CD4-positive, alpha-beta T cell treated with Interleukin-2 at 100 ng/mL for 4 hours (primary cell): ENCODE measurements at regions not wholly inside any gene's neighbourhood (a gene's known extent, or its start where the extent isn't known, plus 50 kb on each side); places are given as distances from the start of the nearest gene placed in this dataset.
"Not testable (repeated sequence)": the region's sequence is repeated elsewhere in the genome, so short reads cannot be mapped to it uniquely, and the experiment has no call there.

Experiments used
- DNase-seq: peaks from one replicate; pipeline ENCODE4 v3.0.0-alpha.2; 2020; ENCODE audit warnings: low spot score

GRCh38 chr17:34472363-34472762 is 107.0 kb upstream of the TMEM132E start:
- no peak for DNase-seq

- not testable (repeated sequence) for DNase-seq
These were observed 108.1 kb upstream of the TMEM132E start for GRCh38 chr17:34471278-34471677.

DNA sequence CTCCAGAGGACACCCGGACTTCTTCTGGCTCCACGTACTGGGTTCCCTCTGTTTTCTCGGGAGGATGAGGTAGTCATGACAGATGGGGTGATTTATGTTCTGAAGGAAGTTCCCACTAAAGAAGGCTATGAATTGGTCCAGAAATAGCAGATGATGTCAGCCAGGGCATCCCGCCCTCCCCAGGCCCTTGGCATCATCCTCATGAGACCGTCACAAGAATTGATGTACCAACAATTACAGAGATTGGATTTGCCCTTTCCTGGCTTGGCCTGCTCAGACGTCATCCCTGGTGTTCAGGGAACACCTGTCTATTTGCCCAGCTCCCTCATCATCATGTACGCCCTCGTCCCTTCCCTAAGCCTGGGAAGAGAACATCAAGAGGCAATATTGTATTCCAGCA is 102.8 kb upstream of the CCL1 start:
- DNase-seq = no peak

DNA sequence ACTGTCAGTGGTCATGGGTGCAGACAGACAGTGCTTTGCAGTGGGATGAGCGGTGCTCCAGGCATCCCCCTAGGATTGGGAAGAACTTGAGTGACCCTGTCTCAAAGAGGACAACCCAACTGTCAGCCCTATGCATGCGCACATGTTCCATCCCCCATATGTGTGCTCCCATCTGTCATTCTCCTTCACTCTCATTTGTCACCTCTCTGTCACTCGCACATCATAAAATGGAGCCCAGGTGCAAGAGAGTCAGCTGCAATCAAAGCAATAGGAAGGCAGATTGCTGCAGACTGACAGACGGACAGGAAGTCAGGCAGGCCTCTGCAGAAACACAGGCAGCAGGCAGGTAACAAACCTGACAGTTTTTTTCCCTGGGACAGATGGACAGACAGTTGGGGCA is 101.8 kb upstream of the CCL1 start:
- DNase-seq = no peak

DNA sequence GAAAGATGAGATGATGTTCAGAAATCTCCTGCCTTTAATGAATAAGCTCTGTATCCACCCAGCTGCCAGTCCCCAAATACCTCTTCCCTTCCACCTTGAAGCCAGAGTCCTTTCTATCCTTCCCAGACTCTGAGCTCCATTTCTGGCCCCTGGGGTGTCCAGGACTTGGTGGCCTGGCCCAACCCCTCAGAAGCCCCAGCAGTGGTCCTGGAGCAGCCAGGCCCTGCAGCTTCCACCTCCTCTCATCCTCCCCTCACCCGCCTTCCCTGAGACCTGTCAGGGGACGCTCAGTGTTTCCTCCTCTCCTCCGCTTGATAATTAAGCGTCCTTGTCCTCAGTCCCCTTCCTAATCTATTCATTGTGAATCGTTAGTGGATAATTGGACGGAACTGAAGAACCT is 95.2 kb upstream of the CCL1 start:
- DNase-seq = no peak

DNA sequence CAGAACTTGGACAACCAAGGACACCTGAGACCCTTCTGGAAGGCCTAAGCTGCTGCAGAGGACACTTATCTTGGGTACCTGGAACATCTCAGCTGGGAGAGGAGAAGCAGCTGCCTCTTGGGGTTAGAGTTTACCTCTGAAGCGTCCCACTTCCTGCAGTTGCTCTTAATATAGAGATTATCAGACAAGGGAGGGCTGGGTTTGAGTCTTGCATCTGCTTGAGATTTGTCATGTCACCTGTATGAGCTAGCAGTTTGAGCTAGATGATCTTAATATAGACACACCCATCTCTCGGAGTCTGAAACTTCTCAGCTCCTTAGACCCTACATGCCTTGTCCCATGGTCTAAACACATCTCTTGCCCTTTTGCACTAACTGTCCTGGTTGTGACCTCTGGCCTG is 93.1 kb upstream of the CCL1 start:
- no peak for DNase-seq

DNA sequence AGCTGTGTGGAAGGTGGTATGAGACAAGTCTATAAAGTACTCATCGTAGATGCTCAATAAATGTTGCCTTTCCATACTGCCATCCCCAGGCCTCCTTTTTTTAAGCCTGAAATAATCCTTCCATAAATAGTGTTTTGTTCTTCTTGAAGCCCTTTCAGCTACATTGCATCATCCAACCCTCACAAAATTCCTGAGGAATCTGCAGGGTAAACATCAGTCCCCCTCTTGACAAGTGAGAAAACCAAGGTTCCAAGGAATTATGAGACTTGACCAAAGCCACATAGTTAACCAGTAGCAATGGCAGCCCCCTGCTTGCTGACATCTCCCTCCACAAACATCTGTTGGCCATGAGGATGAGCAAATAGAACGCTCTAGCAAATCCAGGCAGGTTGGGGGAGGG is 89.7 kb upstream of the CCL1 start:
- DNase-seq = no peak

- DNase-seq = no peak
These were observed 88.3 kb upstream of the CCL1 start for GRCh38 chr17:34451313-34451712.

GRCh38 chr17:34447406-34447805 is 84.4 kb upstream of the CCL1 start:
- no peak for DNase-seq

GRCh38 chr17:34445101-34445500 is 82.1 kb upstream of the CCL1 start:
- no peak for DNase-seq

DNA sequence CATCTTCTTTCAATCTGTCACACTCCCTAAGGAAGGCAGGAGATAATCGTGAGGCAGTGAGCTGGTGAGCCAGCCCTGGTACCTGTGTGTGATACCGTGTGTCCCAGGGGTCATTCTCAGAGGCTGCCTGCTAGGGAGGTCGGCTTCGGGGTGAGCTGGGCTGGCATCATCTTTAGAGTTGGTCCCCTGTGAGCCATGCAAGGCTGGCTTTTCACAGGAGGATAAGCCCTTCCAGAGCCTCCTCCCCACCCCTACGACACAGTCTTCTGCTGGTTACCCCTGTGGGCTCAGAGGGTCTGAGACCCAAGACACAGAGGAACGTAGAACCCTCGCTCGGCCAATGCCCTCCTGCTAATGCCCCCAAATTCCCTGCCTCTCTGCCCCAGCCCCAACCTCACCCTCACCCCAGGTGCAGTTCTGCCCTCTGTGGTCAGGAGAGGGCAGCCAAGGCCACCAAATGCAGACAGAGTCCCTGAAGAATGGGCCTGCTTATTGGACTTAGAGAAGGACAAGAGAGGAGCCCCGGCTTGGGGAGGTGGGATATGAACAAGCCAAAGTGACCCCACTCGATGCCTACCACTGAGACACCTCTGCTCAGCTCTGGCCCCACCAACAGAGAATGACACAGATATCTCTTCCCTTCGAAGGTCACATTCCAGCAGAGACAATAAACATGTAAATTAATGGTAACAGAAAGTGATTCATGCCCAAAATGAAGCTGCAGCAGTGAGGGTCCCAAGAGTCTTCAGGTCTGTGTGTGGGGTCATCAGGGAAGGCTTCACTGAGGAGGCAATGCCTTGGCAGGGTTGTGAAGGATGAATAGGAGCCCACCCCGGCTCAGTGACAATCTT is 80.8 kb upstream of the CCL1 start:
- no peak for DNase-seq

GRCh38 chr17:34442387-34443111 is 79.5 kb upstream of the CCL1 start:
- DNase-seq = no peak

- DNase-seq = no peak
These were observed 74.2 kb upstream of the CCL1 start for GRCh38 chr17:34437188-34437587.

DNA sequence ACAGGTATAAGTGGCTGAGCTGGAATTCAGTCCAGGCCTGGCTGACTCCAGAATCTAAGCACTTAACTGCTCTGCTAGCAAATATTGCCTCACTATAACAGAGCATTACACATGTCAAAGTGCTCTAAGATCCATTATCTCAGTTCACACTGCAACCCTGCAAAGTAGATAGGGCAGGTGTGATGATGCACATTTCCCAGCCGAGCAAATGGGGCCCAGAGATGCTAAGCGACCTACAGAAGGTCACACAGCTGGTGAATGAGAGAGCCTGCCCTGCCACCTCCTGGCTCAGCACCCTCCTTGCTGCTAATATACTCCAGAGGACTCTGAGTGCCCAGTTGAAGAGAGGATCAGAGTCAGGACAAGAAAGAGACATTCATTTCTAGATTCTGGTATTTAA is 73.6 kb upstream of the CCL1 start:
- DNase-seq = no peak

DNA sequence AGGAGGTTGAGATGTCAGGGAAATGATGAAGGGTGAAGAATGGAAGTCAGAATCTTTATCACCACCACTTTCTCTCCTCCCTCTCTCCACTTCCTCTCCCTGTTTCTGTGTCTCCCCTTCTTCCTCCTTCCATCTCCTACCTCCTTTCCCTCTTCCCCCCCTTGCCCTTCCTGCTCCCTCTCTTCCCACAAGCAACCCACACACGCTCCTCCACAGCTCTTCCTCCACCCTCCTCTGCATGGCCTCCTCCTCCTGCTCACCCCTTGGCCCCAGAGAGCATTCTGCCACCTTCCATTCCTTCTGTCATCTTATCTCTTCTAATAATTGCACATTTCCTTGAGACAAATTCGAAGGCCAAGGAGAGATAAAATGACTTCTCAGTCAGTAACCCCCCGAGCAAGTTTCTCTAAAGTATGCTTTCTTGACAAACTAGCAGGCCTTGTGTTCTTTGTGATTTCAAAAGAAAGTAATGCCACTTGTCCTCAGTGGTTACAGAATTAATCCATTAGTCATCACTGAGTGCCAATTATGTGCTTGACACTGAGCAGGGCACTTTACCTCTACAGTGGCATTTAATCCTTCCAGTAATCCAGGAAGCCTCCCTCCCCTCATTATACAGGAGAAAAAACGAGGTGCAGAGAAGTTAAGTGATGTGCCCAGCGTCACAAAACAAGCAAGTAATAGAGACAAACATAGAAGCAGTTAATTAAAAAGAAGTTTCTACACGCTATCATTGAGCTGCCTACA is 72.3 kb upstream of the CCL1 start:
- DNase-seq = no peak

DNA sequence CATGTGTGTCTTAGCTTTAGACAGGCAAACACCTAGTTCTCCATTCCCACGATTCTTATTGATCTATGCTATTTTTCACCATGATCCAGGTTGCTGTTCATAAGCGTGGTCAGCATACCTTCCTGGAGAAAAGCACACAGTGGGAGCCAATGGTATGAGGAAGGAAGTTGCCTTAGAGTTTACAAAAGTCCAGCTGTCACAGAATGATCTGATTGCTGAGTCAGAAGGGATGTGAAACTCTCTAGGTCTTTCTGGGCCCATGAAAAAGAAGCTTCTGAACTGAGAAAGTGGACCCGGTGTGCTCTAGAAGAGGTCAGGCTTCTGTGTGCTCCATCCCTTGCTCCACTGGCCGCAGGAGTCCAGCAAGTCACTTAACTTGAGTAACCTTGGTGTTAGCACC is 71.0 kb upstream of the CCL1 start:
- DNase-seq = no peak

- DNase-seq = no peak
These were observed 61.9 kb upstream of the CCL1 start for GRCh38 chr17:34424814-34425491.

GRCh38 chr17:34423978-34424813 is 61.2 kb upstream of the CCL1 start:
- DNase-seq = no peak

- DNase-seq = not testable (repeated sequence)
These were observed 60.3 kb upstream of the CCL1 start for GRCh38 chr17:34423315-34423714.

DNA sequence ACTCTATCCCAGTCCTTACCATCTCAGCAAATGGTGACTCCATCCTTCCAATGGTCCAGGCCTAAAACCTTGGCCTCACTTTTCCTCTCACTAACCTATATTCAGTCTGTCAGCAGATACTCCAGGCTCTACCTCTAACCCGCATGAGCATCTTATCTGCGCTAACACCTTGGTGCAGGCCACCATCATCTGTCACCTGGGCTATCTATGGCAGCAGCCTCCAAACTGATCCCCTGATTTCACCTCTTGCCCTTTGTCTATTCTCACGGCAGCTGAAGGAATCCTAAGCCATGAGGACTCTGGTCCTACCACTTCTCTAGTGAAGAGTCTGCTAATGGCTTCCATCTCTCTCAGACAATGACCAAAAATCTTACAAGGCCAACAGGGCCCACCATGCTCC is 57.9 kb upstream of the CCL1 start:
- no peak for DNase-seq

GRCh38 chr17:34420254-34420766 is 57.3 kb upstream of the CCL1 start:
- DNase-seq = peak; percentile 64
